ENCODE measurements at regions not wholly inside any gene's neighbourhood (a gene's known extent, or its start where the extent isn't known, plus 50 kb on each side); places are given as distances from the start of the nearest gene placed in this dataset.

GRCh38 chr3:191795196-191795595 lies 334.2 kb downstream of the PYDC2 start:
- in situ Hi-C loops (cut with MboI; ENCODE audit: low pct_ligation_motif_present in 1 of 4, low pct_unique_long_range_greater_than_20kb in 1 of 4, low sequenced_read_pairs in 3 of 4), result no loop called here
- TF ChIP-seq POLR2AphosphoS5 (IDR thresholded peaks at IDR 0.05), result no peak
- TF ChIP-seq EP300 (IDR thresholded peaks at IDR 0.05; ENCODE audit: low read depth), result no peak
- no peak for TF ChIP-seq POLR2A (IDR thresholded peaks at IDR 0.05)
- no peak for TF ChIP-seq CTCF (IDR thresholded peaks at IDR 0.05)
- 71 to 80% methylated on average over 1 of the region's 1 CpG for WGBS, 2 donors (ENCODE audit: low coverage in 1 of 2)

GRCh38 chr3:191797271-191797670 lies 336.3 kb downstream of the PYDC2 start:
- intact Hi-C loops (cut with DNase I; ENCODE audit: low total_unique reads), result no loop called here
- H3K9me3 ChIP-seq, result peaks cover 0 to 11% of the 10 kb centered on the region in 2 donors
- H3K27ac ChIP-seq, result no peak overlapping the region
- no peaks in the 10 kb centered on the region for H3K4me1 ChIP-seq
- DNase-seq, result no peak
- H3K27me3 ChIP-seq, result no peaks in the 10 kb centered on the region
- whole genome bisulfite sequencing, 2 donors (ENCODE audit: low coverage in 1 of 2), result 74 to 93% methylated on average over 2 to 3 of the region's 3 CpGs
- H3K36me3 ChIP-seq, result no peaks in the 10 kb centered on the region
- no peak for TF ChIP-seq POLR2A (IDR thresholded peaks at IDR 0.05)
- no peak overlapping the region for H3K4me3 ChIP-seq
- in situ Hi-C loops (cut with MboI; ENCODE audit: low pct_ligation_motif_present in 1 of 4, low pct_unique_long_range_greater_than_20kb in 1 of 4, low sequenced_read_pairs in 3 of 4), result no loop called here

More at GRCh38 chr3:191795196-191795595, 334.2 kb downstream of the PYDC2 start:
- Histone ChIP-seq H3K4me1 (no peaks in the 10 kb centered on the region), H3K36me3 (no peaks in the 10 kb centered on the region), H3K27me3 (no peaks in the 10 kb centered on the region), H3K4me3 (no peak overlapping the region), H3K9me3 (peaks cover 0 to 6% of the 10 kb centered on the region in 2 donors), H3K27ac (no peak overlapping the region)
- no peak for DNase-seq
- intact Hi-C loops (cut with DNase I; ENCODE audit: low total_unique reads), result no loop called here

- in situ Hi-C loops (cut with MboI; ENCODE audit: low pct_ligation_motif_present in 1 of 4, low pct_unique_long_range_greater_than_20kb in 1 of 4, low sequenced_read_pairs in 3 of 4), result no loop called here
- no peaks in the 10 kb centered on the region for H3K36me3 ChIP-seq
- no peak for DNase-seq
- H3K9me3 ChIP-seq, result peaks cover 6 to 18% of the 10 kb centered on the region in 2 donors
- no peak overlapping the region for H3K4me3 ChIP-seq
- intact Hi-C loops (cut with DNase I; ENCODE audit: low total_unique reads), result no loop called here
- TF ChIP-seq POLR2A (IDR thresholded peaks at IDR 0.05) (no peak), CTCF (IDR thresholded peaks at IDR 0.05) (no peak), EP300 (IDR thresholded peaks at IDR 0.05; ENCODE audit: low read depth) (no peak), POLR2AphosphoS5 (IDR thresholded peaks at IDR 0.05) (no peak)
- H3K4me1 ChIP-seq, result no peaks in the 10 kb centered on the region
- WGBS, 2 donors (ENCODE audit: low coverage in 1 of 2), result 51 to 64% methylated on average over 3 of the region's 3 CpGs
- H3K27ac ChIP-seq, result no peak overlapping the region
- H3K27me3 ChIP-seq, result no peaks in the 10 kb centered on the region
These were observed 341.7 kb downstream of the PYDC2 start for GRCh38 chr3:191802671-191803070.

GRCh38 chr3:191804935-191805334 lies 344.0 kb downstream of the PYDC2 start:
- H3K4me3 ChIP-seq, result no peak overlapping the region
- H3K27ac ChIP-seq, result no peak overlapping the region
- no peak for TF ChIP-seq POLR2AphosphoS5 (IDR thresholded peaks at IDR 0.05)
- no peak for TF ChIP-seq EP300 (IDR thresholded peaks at IDR 0.05; ENCODE audit: low read depth)
- TF ChIP-seq POLR2A (IDR thresholded peaks at IDR 0.05), result no peak
- TF ChIP-seq CTCF (IDR thresholded peaks at IDR 0.05), result no peak
- H3K9me3 ChIP-seq, result peaks cover 6 to 13% of the 10 kb centered on the region in 2 donors
- H3K36me3 ChIP-seq, result no peaks in the 10 kb centered on the region
- intact Hi-C loops (cut with DNase I; ENCODE audit: low total_unique reads) (no loop called here), in situ Hi-C loops (cut with MboI; ENCODE audit: low pct_ligation_motif_present in 1 of 4, low pct_unique_long_range_greater_than_20kb in 1 of 4, low sequenced_read_pairs in 3 of 4) (no loop called here)
- WGBS, 2 donors (ENCODE audit: low coverage in 1 of 2), result 36% methylated on average over 1 of the region's 1 CpG; no CpG with 5 or more reads in 1 of the 2 donors
- H3K4me1 ChIP-seq, result no peaks in the 10 kb centered on the region
- DNase-seq, result no peak
- no peaks in the 10 kb centered on the region for H3K27me3 ChIP-seq

- in situ Hi-C loops (cut with MboI; ENCODE audit: low pct_ligation_motif_present in 1 of 4, low pct_unique_long_range_greater_than_20kb in 1 of 4, low sequenced_read_pairs in 3 of 4), result no loop called here
- H3K4me3 ChIP-seq, result no peak overlapping the region
- WGBS, 2 donors (ENCODE audit: low coverage in 1 of 2), result 71 to 92% methylated on average over 2 to 3 of the region's 3 CpGs
- H3K9me3 ChIP-seq, result peaks cover under 1% of the 10 kb centered on the region in 2 donors
- H3K27ac ChIP-seq, result no peak overlapping the region
- H3K36me3 ChIP-seq, result no peaks in the 10 kb centered on the region
- TF ChIP-seq POLR2AphosphoS5 (IDR thresholded peaks at IDR 0.05), result no peak
- TF ChIP-seq CTCF (IDR thresholded peaks at IDR 0.05), result no peak
- no peak for TF ChIP-seq POLR2A (IDR thresholded peaks at IDR 0.05)
- no peak for TF ChIP-seq EP300 (IDR thresholded peaks at IDR 0.05; ENCODE audit: low read depth)
- H3K4me1 ChIP-seq, result no peaks in the 10 kb centered on the region
- no peaks in the 10 kb centered on the region for H3K27me3 ChIP-seq
- DNase-seq, result no peak
- intact Hi-C loops (cut with DNase I; ENCODE audit: low total_unique reads), result no loop called here
These were observed 347.1 kb downstream of the PYDC2 start for GRCh38 chr3:191808073-191808472.

Measured in transverse colon (tissue), 4 donors.